Caki2 (cell line): ENCODE measurements at regions not wholly inside any gene's neighbourhood (a gene's known extent, or its start where the extent isn't known, plus 50 kb on each side); places are given as distances from the start of the nearest gene placed in this dataset.

Experiments used
- DNase-seq: peaks from one replicate; pipeline ENCODE4 v3.0.0-alpha.2; 2015; ENCODE audit warnings: low read depth
- in situ Hi-C: cut with HindIII; loops from 2 replicates; pipeline ENCODE4 v1.10.0; 2016; ENCODE audit warnings: low sequenced_read_pairs, low pct_unique_long_range_greater_than_20kb, mixed read lengths

DNA sequence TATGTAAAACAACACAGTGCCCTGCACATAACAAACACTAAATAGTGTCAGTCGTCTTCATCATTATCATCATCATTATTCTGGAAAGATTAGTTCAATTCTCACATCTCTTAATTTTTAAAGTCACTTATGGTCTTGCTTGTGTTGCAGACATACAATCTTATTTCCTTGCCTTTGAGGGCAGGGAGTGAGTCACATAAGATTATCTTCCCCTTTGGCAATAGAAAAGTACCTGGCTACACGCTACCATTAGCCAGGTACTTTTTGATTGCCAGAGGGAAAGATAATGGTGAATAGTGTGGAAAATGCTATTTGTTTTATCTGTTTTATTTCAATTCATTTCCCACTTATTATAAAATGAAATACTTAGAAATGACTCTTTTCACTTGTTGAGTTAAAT is 76.6 kb upstream of the RMDN2 start:
- DNase-seq, result no peak
- in situ Hi-C loops, result no loop called here

DNA sequence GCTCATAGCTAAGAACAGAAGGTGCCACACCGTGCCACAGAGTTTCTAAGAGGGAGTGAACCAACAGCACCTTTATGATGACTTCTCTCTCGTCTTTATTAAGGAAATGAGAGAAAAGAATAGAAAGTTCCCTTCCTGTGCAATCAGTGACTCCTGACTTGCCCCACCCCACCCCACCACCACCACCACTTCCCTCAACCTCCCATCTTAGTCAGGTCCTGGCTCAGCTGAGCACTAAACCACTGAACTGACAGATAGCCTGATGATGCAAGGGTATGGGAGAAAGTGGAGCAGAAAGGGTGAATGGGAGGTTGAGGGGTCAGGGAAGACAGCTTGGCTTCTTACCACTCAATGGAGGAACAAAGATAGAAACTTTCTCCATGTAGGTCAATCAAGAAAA is 75.2 kb upstream of the RMDN2 start:
- no peak for DNase-seq
- in situ Hi-C loops, result no loop called here

DNA sequence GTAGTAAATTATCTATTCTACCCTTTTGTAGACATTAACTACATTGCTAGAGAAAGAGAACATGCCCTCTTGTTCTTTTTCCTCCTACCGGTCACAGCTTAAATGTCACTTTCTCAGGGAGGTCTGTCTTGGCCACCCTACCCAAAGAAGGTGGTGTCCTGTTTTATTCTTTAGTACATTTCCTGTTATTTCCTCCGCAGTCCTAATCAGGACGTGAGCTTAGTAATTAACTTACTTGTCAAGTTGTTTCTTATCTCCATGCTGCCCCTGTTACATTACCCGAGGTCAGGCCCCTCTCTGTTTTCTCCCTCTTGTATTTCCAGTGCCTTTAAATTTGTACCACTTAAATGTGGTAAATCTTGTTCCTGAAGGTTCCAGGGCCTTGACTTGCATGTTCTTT is 73.7 kb upstream of the RMDN2 start:
- no peak for DNase-seq
- in situ Hi-C loops, result no loop called here

- in situ Hi-C loops, result no loop called here
- no peak for DNase-seq
These were observed 73.1 kb upstream of the RMDN2 start for GRCh38 chr2:37851828-37852584.

GRCh38 chr2:37852585-37853014 is 72.5 kb upstream of the RMDN2 start:
- DNase-seq, result no peak
- in situ Hi-C loops, result no loop called here

GRCh38 chr2:37854676-37855282 is 70.3 kb upstream of the RMDN2 start:
- no peak for DNase-seq
- in situ Hi-C loops, result no loop called here

DNA sequence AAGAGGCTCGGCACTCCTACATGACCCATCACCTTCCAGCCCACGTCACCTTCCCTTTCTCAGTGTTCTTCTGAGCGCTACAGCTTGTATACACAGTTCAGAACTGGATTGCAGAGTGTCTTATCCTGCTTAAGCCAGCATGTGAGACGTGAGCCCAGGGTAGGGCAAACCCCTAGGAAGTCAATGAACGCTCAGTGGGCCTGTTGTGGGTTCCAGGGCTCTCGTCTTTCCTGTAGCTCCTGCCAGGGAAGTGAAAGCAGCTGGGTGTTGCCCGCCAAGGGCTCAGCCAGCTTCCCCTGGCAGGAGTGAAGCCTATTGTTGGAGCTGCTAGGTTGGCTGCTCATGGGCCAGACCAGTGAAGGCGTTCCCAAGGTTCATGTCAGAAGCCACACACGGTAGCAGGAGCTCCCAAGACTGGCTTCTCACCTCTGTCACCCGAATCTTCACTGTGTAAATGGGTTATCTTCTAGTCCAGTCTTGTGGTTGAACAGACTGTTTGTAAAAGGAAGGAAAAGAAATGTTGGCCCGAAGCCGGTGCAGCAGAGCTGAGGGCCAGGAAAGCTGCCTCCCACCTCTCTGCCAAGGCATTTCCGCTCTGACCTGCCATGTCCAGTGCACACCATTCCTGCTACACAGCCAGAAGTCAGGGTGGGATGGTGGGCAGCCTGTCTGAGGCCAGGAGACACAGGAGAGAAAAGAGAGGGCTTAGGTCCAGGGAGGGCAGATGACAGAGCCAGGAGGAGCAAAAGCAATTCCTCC is 69.6 kb upstream of the RMDN2 start:
- in situ Hi-C loops, result no loop called here
- no peak for DNase-seq

GRCh38 chr2:37856101-37856751 is 68.9 kb upstream of the RMDN2 start:
- in situ Hi-C loops, result no loop called here
- DNase-seq, result no peak

- in situ Hi-C loops, result no loop called here
- no peak for DNase-seq
These were observed 67.3 kb upstream of the RMDN2 start for GRCh38 chr2:37857575-37858399.

DNA sequence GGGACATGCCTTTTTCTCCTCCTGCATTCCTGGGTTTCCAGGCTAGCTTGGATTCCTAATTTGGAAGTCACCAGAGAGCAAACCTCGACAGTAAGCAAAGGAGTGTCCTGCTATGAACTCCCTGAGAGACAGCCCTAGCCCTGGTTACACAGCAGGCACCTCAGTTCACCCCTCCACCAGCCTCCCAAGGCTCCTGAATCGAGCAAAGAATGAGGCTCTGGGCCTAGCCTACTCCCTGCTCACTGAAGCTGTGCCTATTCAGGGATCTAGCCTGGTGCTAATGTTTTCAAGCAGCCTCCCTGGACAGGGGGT is 66.7 kb upstream of the RMDN2 start:
- no peak for DNase-seq
- in situ Hi-C loops, result no loop called here

DNA sequence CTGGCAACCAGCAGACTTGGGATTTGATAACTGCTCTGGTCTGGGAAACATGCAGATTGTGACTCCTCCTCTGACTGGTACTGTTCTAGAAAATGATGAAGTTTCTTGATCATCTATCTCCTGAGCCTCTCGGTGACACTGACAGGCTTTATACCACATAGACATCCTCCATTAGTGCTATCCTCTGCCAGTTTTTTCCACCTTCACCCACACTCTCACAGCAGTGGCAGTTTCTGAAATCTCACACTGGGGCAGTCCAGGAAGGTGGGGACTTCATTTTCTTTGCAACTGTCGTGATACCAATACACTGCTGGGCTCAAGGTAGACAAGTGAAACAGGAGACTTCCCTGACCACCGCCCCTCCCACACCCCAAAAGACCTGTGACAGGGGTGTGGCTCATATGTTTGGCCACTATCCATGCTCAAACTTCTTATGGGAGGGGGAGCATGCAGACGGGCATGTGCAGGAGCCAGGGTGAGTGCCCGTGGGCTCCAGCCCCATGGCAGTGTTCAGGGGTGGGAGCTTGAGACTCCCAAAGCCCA is 66.3 kb upstream of the RMDN2 start:
- DNase-seq, result no peak
- in situ Hi-C loops, result no loop called here

DNA sequence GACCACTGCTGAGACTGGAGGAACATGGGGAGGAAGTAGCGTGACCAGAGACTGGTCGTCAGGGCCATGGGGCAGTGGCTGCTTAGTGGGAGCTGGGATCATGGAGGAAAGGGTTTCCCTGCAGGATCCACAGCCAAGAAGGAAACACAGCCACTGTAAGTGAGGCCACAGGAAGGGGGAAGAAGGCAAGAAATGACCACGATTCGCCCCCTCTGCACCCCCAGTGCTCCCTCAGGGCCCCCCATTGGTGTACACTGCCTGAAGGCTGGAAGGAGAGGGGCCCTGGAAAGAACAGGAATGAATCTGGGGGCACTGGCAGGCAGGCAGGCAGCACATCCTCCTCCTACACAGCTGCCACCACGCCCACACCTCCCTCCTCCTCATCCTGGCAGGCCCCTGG is 62.5 kb upstream of the RMDN2 start:
- DNase-seq, result no peak
- in situ Hi-C loops, result no loop called here

- in situ Hi-C loops, result no loop called here
- no peak for DNase-seq
These were observed 60.9 kb upstream of the RMDN2 start for GRCh38 chr2:37864217-37864616.

GRCh38 chr2:37865640-37866039 is 59.4 kb upstream of the RMDN2 start:
- DNase-seq, result no peak
- in situ Hi-C loops, result no loop called here

DNA sequence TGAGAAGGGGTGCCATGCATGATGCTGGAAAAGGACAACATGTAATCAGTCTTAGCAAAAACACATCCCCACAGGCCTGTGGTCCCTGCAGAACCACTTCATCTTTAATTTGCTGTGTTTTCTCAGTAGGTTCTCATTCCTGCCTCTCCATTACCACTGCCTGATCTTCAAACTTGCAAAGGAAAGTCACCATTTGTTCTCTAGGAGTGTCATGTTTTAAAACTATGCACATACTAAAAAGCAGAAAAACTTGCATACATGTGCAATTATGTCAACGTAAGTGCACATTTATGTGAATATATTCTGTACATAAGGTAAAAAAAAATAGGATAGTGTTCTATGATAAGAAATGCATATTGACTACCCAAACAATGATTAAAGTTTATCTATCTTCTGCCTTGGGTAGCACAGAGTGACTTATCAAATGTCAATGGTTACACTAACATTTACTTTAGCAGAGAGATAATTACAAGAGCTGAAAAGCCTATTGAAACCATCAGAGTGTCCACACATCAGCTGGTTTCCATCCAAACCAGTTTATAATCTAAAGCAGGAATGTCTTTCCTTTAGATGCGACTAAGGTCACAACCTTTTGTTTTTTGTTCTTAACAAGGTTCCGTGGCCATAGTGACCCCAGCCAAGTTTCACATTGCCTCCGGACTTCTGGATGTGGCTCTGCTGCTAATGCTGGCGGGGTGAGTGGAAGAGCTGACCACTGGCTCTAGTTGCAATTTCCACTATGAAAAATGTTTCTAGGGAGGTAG is 58.7 kb upstream of the RMDN2 start:
- in situ Hi-C loops, result no loop called here
- DNase-seq, result no peak

DNA sequence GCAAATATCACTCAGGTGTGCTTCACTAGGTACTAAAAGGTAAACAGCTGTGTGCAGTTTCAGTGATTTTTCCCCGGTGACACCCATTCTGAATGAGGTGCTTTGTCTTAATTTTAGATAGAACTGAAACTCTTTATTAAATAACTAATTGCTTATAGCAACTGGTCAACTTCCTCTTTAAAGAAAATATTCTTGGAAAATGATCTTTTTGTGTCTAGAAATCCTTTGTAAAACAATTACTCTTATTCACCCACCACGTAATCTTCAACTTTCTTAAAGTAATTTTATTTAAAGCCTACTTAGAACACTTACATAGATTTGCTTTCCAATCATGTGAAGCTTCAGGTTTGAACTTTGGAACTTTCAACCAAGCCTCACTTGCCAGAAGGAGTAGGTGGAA is 57.9 kb upstream of the RMDN2 start:
- in situ Hi-C loops, result no loop called here

GRCh38 chr2:37868866-37869265 is 56.2 kb upstream of the RMDN2 start:
- DNase-seq, result no peak
- in situ Hi-C loops, result no loop called here

More for the DNA sequence above, 57.9 kb upstream of the RMDN2 start:
- DNase-seq, result no peak
